A549 (cell line): ENCODE measurements at regions not wholly inside any gene's neighbourhood (a gene's known extent, or its start where the extent isn't known, plus 50 kb on each side); places are given as distances from the start of the nearest gene placed in this dataset.

Experiments used
- ATAC-seq, 2 experiments: fragments of 200-7000 bp in 1 of 2; fragments of >200 bp in 1 of 2; cut with Nextera tagmentation in 1 of 2; cut with Tn5 transposase in 1 of 2; 3 replicates each; pipeline versions ENCODE4 v1.8.0 to v1.9.1; 2018 to 2020; ENCODE audit warnings: mild to moderate bottlenecking in 1 of 2, moderate library complexity in 1 of 2
- CTCF ChIA-PET: fragments of 300-600 bp; sonication (Branson Sonifier 250); formaldehyde crosslinking; extraction: SDS; loops from one replicate; lab custom pipeline; 2021; ENCODE audit warnings: antibody characterized with exemption, inconsistent platforms; lab: Yijun Ruan, JAX
- POLR2A ChIA-PET: fragments of 350-600 bp; formaldehyde crosslinking; extraction: SDS; loops from one replicate; lab custom pipeline; 2021; ENCODE audit warnings: antibody characterized with exemption, inconsistent platforms; lab: Yijun Ruan, JAX
- DNase-seq, 2 experiments: peaks; one replicate each; pipeline versions ENCODE4 v3.0.0 to v3.0.0-alpha.2; 2011 to 2016; ENCODE audit warnings: low read depth in 1 of 2, low spot score in 1 of 2
- FAIRE-seq: peaks from 2 replicates; lab custom pipeline; 2011; peaks lifted over from hg19 to GRCh38; lab: Jason Lieb, UNC
- H3K27ac ChIP-seq, 2 experiments: fragments of >200 bp; sonication (Bioruptor Twin); formaldehyde crosslinking; 3 replicates each; pipeline ENCODE4 v1.5.1; 2016 to 2017
- H3K4me1 ChIP-seq: fragments of >200 bp; sonication (Bioruptor Twin); formaldehyde crosslinking; 3 replicates; pipeline ENCODE4 v1.6.1; 2016
- H3K4me2 ChIP-seq: fragments of >200 bp; sonication (Bioruptor Twin); formaldehyde crosslinking; 3 replicates; pipeline ENCODE4 v1.6.1; 2016
- H3K4me3 ChIP-seq: fragments of >200 bp; sonication (Bioruptor Twin); formaldehyde crosslinking; 3 replicates; pipeline ENCODE4 v1.5.1; 2016
- H3K9me3 ChIP-seq: fragments of >200 bp; sonication (Bioruptor Twin); formaldehyde crosslinking; 3 replicates; pipeline ENCODE4 v1.6.1; 2016
- ATOH8 ChIP-seq: fragments of 250-450 bp; sonication (Bioruptor Pico); IDR thresholded peaks from 2 replicates; pipeline ENCODE4 v1.5.0; 2020; ENCODE audit warnings: low read depth, mild to moderate bottlenecking, moderate library complexity
- BHLHE40 ChIP-seq: IDR thresholded peaks from 2 replicates; pipeline ENCODE4 v1.6.1; 2012; ENCODE audit warnings: low read depth, low read length, inconsistent platforms
- CBX8 ChIP-seq: fragments of 200-600 bp; sonication (generic); IDR thresholded peaks from 2 replicates; pipeline ENCODE4 v1.6.1; 2016
- CHD2 ChIP-seq: fragments of 150-350 bp; IDR thresholded peaks from 2 replicates; pipeline ENCODE4 v1.6.1; 2014; ENCODE audit warnings: low read length; ENCODE audit not compliant: partially characterized antibody
- CTCF ChIP-seq: fragments of >200 bp; sonication (Bioruptor Twin); formaldehyde crosslinking; IDR thresholded peaks from 3 replicates; pipeline ENCODE4 v1.5.1; 2016
- EHF ChIP-seq: fragments of 250-450 bp; sonication (Bioruptor Pico); IDR thresholded peaks from 2 replicates; pipeline ENCODE4 v1.5.0; 2020; ENCODE audit warnings: mild to moderate bottlenecking
- ELK1 ChIP-seq: fragments of 150-350 bp; IDR thresholded peaks from 2 replicates; pipeline ENCODE4 v1.6.1; 2014; ENCODE audit warnings: low read depth, mild to moderate bottlenecking, low read length
- EP300 ChIP-seq, 2 experiments: fragments of >200 bp; sonication (Bioruptor Twin); formaldehyde crosslinking; IDR thresholded peaks; 2 replicates in 1 of 2; 3 replicates in 1 of 2; pipeline ENCODE4 v1.6.1; 2016 to 2017
- FOSB ChIP-seq: fragments of 250-450 bp; sonication (Bioruptor Pico); IDR thresholded peaks from 2 replicates; pipeline ENCODE4 v1.5.0; 2020; ENCODE audit warnings: mild to moderate bottlenecking, moderate library complexity
- FOSL2 ChIP-seq, 2 experiments: fragments of 450-650 bp in 1 of 2; fragments of >200 bp in 1 of 2; sonication (Bioruptor Twin) in 1 of 2; formaldehyde crosslinking; IDR thresholded peaks; 2 replicates each; pipeline versions ENCODE4 v1.5.0 to v1.6.1; 2016 to 2020; ENCODE audit warnings: mild to moderate bottlenecking in 1 of 2, moderate library complexity in 1 of 2
- GATA3 ChIP-seq: IDR thresholded peaks from 2 replicates; pipeline ENCODE4 v1.6.1; 2012; ENCODE audit warnings: borderline replicate concordance
- HDAC2 ChIP-seq: fragments of 200-600 bp; sonication (generic); IDR thresholded peaks from 2 replicates; pipeline ENCODE4 v1.6.1; 2016
- HES2 ChIP-seq: fragments of >200 bp; sonication (Bioruptor Twin); formaldehyde crosslinking; IDR thresholded peaks from 2 replicates; pipeline ENCODE4 v1.6.1; 2016
- HEYL ChIP-seq: fragments of 250-450 bp; sonication (Bioruptor Pico); IDR thresholded peaks from 2 replicates; pipeline ENCODE4 v1.8.0; 2021; ENCODE audit warnings: mild to moderate bottlenecking, moderate library complexity
- HMGXB4 ChIP-seq: fragments of 250-450 bp; sonication (Bioruptor Pico); IDR thresholded peaks from 2 replicates; pipeline ENCODE4 v1.5.0; 2021; ENCODE audit warnings: mild to moderate bottlenecking, moderate library complexity, borderline replicate concordance
- HOXB13 ChIP-seq: fragments of 250-450 bp; sonication (Bioruptor Pico); IDR thresholded peaks from 2 replicates; pipeline ENCODE4 v1.5.0; 2020; ENCODE audit warnings: low read depth, mild to moderate bottlenecking, moderate library complexity
- JUNB ChIP-seq: fragments of >200 bp; sonication (Bioruptor Twin); formaldehyde crosslinking; IDR thresholded peaks from 2 replicates; pipeline ENCODE4 v1.6.1; 2016
- KDM5A ChIP-seq: fragments of 200-600 bp; sonication (generic); IDR thresholded peaks from 2 replicates; pipeline ENCODE4 v1.6.1; 2016; ENCODE audit warnings: antibody characterized with exemption, mild to moderate bottlenecking
- MAX ChIP-seq: IDR thresholded peaks from 2 replicates; pipeline ENCODE4 v1.6.1; 2012
- PHF8 ChIP-seq: fragments of 200-600 bp; sonication (generic); IDR thresholded peaks from 2 replicates; pipeline ENCODE4 v1.6.1; 2016; ENCODE audit warnings: low read depth, mild to moderate bottlenecking, antibody characterized with exemption, moderate library complexity, borderline replicate concordance
- POLR2A ChIP-seq: IDR thresholded peaks from 2 replicates; pipeline ENCODE4 v1.6.1; 2012; ENCODE audit warnings: mild to moderate bottlenecking, low read length
- TP53 ChIP-seq: fragments of 250-450 bp; sonication (Bioruptor Pico); IDR thresholded peaks from 2 replicates; pipeline ENCODE4 v1.5.0; 2021; ENCODE audit warnings: mild to moderate bottlenecking, moderate library complexity
- USF2 ChIP-seq: fragments of 450-650 bp; IDR thresholded peaks from 2 replicates; pipeline ENCODE4 v1.6.1; 2014; ENCODE audit warnings: antibody characterized with exemption
- ZFP36 ChIP-seq: fragments of 450-650 bp; IDR thresholded peaks from 2 replicates; pipeline ENCODE4 v1.6.1; 2014; ENCODE audit warnings: borderline replicate concordance; ENCODE audit not compliant: partially characterized antibody
- ZNF302 ChIP-seq: fragments of 250-450 bp; sonication (Bioruptor Pico); IDR thresholded peaks from 2 replicates; pipeline ENCODE4 v1.9.0; 2021; ENCODE audit warnings: inconsistent platforms, mild to moderate bottlenecking, moderate library complexity
- ZSCAN20 ChIP-seq: fragments of 250-450 bp; sonication (Bioruptor Pico); IDR thresholded peaks from 2 replicates; pipeline ENCODE4 v1.8.0; 2022; ENCODE audit warnings: mild to moderate bottlenecking, moderate library complexity
- WGBS: methylation state at CpG from one replicate; pipeline ENCODE4 v1.1.6; 2017; ENCODE audit errors: missing lambda C conversion rate; 5-methylcytosine and 5-hydroxymethylcytosine counted together

- TF ChIP-seq GATA3, result no peak
These were observed 827.6 kb downstream of the C12orf50 start (continued) for GRCh38 chr12:87201598-87201997.

- H3K9me3 ChIP-seq, result no peaks in the 10 kb centered on the region
- no peak for DNase-seq
- ChIA-PET CTCF (no interaction called here), POLR2A (no interaction called here)
- no peaks in the 10 kb centered on the region for H3K4me1 ChIP-seq
- ATAC-seq, result no peak
- WGBS, result 55% methylated on average over 1 of the region's 1 CpG
- no peak overlapping the region for H3K27ac ChIP-seq
- FAIRE-seq, result no peak
- H3K4me2 ChIP-seq, result no peak overlapping the region
- no peak for TF ChIP-seq USF2
- no peak for TF ChIP-seq EHF
- no peak for TF ChIP-seq PHF8
- TF ChIP-seq HOXB13, result no peak
- TF ChIP-seq KDM5A, result no peak
- no peak for TF ChIP-seq BHLHE40
- TF ChIP-seq ZSCAN20 (CRISPR knock-in tag), result no peak
- TF ChIP-seq CHD2, result no peak
- TF ChIP-seq ZFP36, result no peak
- no peak for TF ChIP-seq ELK1
- no peak for TF ChIP-seq CBX8
- no peak for TF ChIP-seq JUNB
- no peak for TF ChIP-seq EP300 (IDR thresholded peaks at IDR 0.05)
- TF ChIP-seq HES2, result no peak
- no peak for TF ChIP-seq HEYL (CRISPR knock-in tag)
- TF ChIP-seq MAX, result no peak
- no peak overlapping the region for H3K4me3 ChIP-seq
These were observed 828.8 kb downstream of the C12orf50 start for GRCh38 chr12:87200289-87200979.

GRCh38 chr12:87198181-87198580 is 831.0 kb downstream of the C12orf50 start:
- Histone ChIP-seq H3K27ac (no peak overlapping the region), H3K9me3 (no peaks in the 10 kb centered on the region), H3K4me1 (no peaks in the 10 kb centered on the region), H3K4me2 (no peak overlapping the region), H3K4me3 (no peak overlapping the region)
- ATAC-seq (no peak), DNase-seq (no peak), FAIRE-seq (no peak)
- ChIA-PET CTCF (no interaction called here), POLR2A (no interaction called here)
- TF ChIP-seq HOXB13 (no peak), ATOH8 (CRISPR knock-in tag) (no peak), BHLHE40 (no peak), TP53 (CRISPR knock-in tag) (no peak), CTCF (no peak), HDAC2 (no peak), ZNF302 (CRISPR knock-in tag) (no peak), POLR2A (no peak), HMGXB4 (CRISPR knock-in tag) (no peak), FOSB (CRISPR knock-in tag) (no peak), FOSL2 (IDR thresholded peaks at IDR 0.05) (no peak), FOSL2 (CRISPR knock-in tag; IDR thresholded peaks at IDR 0.05) (no peak), KDM5A (no peak)
- 91% methylated on average over 1 of the region's 1 CpG for WGBS
